DOHH2 (cell line): ENCODE measurements at regions not wholly inside any gene's neighbourhood (a gene's known extent, or its start where the extent isn't known, plus 50 kb on each side); places are given as distances from the start of the nearest gene placed in this dataset.

Experiments used
- H3F3A ChIP-seq: fragments of 200-600 bp; sonication (generic), shearing (Covaris generic); 2 replicates; pipeline ENCODE4 v1.6.0; 2016; ENCODE audit warnings: antibody characterized with exemption, mild to moderate bottlenecking; ENCODE audit not compliant: control insufficient read depth, insufficient read depth
- H3K27ac ChIP-seq: fragments of 200-600 bp; sonication (generic); 2 replicates; pipeline ENCODE4 v1.5.1; 2014; ENCODE audit warnings: low read depth, mild to moderate bottlenecking, low read length, moderate library complexity
- H3K27me3 ChIP-seq: fragments of 200-600 bp; sonication (generic); 2 replicates; pipeline ENCODE4 v1.6.1; 2014; ENCODE audit warnings: mild to moderate bottlenecking, low read length, mixed read lengths; ENCODE audit not compliant: control insufficient read depth
- H3K36me3 ChIP-seq: fragments of 200-600 bp; sonication (generic); 2 replicates; pipeline ENCODE4 v1.6.1; 2014; ENCODE audit warnings: mild to moderate bottlenecking, low read length, moderate library complexity, mixed read lengths; ENCODE audit not compliant: control insufficient read depth
- H3K4me1 ChIP-seq: fragments of 200-600 bp; sonication (generic); 2 replicates; pipeline ENCODE4 v1.6.1; 2014; ENCODE audit warnings: mild to moderate bottlenecking, low read length, mixed read lengths; ENCODE audit not compliant: control insufficient read depth
- H3K4me2 ChIP-seq: fragments of 200-600 bp; sonication (generic); 2 replicates; pipeline ENCODE4 v1.6.0; 2014; ENCODE audit warnings: mild to moderate bottlenecking, low read length, moderate library complexity
- H3K4me3 ChIP-seq: fragments of 200-600 bp; sonication (generic); 2 replicates; pipeline ENCODE4 v1.5.1; 2014; ENCODE audit warnings: mild to moderate bottlenecking, low read length, mixed read lengths
- H3K79me2 ChIP-seq: fragments of 200-600 bp; sonication (generic); 2 replicates; pipeline ENCODE4 v1.6.1; 2014; ENCODE audit warnings: mild to moderate bottlenecking, low read length, mixed read lengths; ENCODE audit not compliant: control insufficient read depth
- H3K9me2 ChIP-seq: fragments of 200-600 bp; sonication (generic); replicated peaks from 2 replicates; pipeline ENCODE4 v1.6.1; 2014; ENCODE audit warnings: mild to moderate bottlenecking, low read length, mixed read lengths; ENCODE audit not compliant: control insufficient read depth
- H3K9me3 ChIP-seq: fragments of 200-600 bp; sonication (generic); 2 replicates; pipeline ENCODE4 v1.6.1; 2014; ENCODE audit warnings: antibody characterized with exemption, low read length, mixed read lengths; ENCODE audit not compliant: control insufficient read depth, insufficient read depth
- H4K20me1 ChIP-seq: fragments of 200-600 bp; sonication (generic); 2 replicates; pipeline ENCODE4 v1.6.0; 2014; ENCODE audit warnings: low read depth, mild to moderate bottlenecking, antibody characterized with exemption, low read length, moderate library complexity; ENCODE audit not compliant: control insufficient read depth, insufficient read depth
- CTCF ChIP-seq: fragments of 200-600 bp; sonication (generic); IDR thresholded peaks from one replicate; pipeline ENCODE4 v1.5.1; 2014; ENCODE audit warnings: antibody characterized with exemption, mild to moderate bottlenecking, low read depth, low read length; ENCODE audit not compliant: poor library complexity, severe bottlenecking
- EZH2phosphoT487 ChIP-seq: fragments of 200-600 bp; sonication (generic); IDR thresholded peaks from 2 replicates; pipeline ENCODE4 v1.6.1; 2017; ENCODE audit warnings: borderline replicate concordance, mild to moderate bottlenecking, antibody characterized with exemption, low read length, moderate library complexity, mixed read lengths

DNA sequence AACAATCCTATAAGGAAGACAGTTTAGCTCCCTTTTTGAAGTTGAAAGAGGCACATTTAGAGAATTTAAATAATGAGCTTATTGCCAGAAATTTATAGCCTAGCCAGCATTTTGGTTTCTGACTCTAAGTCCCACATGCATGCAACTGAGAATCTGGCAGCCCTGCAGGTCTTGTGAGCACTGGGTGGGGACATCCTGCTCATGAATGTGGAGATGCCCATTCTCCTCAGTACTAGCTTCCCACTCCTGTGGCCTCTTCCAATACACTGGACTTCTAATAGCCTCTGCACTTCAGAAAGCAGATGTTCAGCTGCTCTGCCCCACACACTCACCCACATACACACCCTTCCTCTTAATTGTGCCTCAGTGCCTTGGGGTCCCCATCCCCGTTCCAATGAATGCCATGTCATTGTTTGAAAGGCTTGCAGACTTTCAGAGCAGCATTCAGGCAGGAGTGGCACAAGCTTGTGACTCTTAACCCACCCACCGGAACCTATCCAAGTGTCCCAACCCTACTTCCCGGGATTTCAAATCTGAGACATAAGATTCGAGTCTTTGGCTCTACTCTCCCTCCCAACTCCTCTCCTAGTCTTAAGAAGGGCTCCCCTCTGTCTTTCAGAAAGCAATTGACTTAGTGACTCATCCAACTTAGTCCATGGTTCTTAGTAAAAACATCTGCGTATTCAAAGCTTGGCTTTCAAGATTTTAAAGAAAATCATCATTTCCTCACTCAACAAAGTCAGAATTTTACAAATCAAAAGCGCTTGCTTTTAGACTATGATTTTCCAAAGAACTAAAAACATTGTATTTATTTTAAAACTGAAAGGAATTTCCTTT is 80.0 kb upstream of the FREM2 start:
- H3K4me2 ChIP-seq = no peak overlapping the region
- TF ChIP-seq CTCF = no peak
- TF ChIP-seq EZH2phosphoT487 = no peak
- no peaks in the 10 kb centered on the region for H3K9me2 ChIP-seq
- no peaks in the 10 kb centered on the region for H3K36me3 ChIP-seq
- no peaks in the 10 kb centered on the region for H3K4me1 ChIP-seq
- no peaks in the 10 kb centered on the region for H3K79me2 ChIP-seq
- H3K9me3 ChIP-seq = no peaks in the 10 kb centered on the region
- H4K20me1 ChIP-seq = no peaks in the 10 kb centered on the region
- H3F3A ChIP-seq = no peaks in the 10 kb centered on the region
- no peaks in the 10 kb centered on the region for H3K27me3 ChIP-seq
- H3K4me3 ChIP-seq = no peak overlapping the region
- no peak overlapping the region for H3K27ac ChIP-seq

DNA sequence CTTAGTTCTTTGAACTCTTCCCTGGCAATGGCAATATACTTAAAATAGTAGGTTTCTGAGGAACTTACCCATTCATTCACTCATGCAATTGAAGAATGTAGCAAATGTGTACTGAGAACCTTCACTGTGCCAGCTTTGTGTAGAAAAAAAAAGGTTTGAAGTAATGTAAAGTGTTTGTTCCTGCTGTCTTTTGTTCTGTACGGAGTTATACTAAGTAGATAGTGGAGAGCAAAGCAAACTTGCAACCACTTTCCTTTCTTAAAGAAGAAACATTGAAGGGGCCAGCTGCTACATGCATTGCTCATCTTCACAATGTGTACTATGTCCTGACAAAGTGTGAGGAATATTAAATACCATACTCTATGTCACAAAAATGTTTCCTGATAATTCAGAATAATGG is 68.9 kb upstream of the FREM2 start:
- H3K4me2 ChIP-seq = no peak overlapping the region
- no peaks in the 10 kb centered on the region for H3K9me2 ChIP-seq
- no peaks in the 10 kb centered on the region for H3K27me3 ChIP-seq
- H3K36me3 ChIP-seq = no peaks in the 10 kb centered on the region
- no peaks in the 10 kb centered on the region for H3F3A ChIP-seq
- no peaks in the 10 kb centered on the region for H3K4me1 ChIP-seq
- H3K9me3 ChIP-seq = no peaks in the 10 kb centered on the region
- no peak overlapping the region for H3K27ac ChIP-seq
- no peaks in the 10 kb centered on the region for H4K20me1 ChIP-seq
- TF ChIP-seq CTCF (no peak), EZH2phosphoT487 (no peak)
- H3K79me2 ChIP-seq = no peaks in the 10 kb centered on the region
- H3K4me3 ChIP-seq = no peak overlapping the region

GRCh38 chr13:38618336-38618735 is 68.5 kb upstream of the FREM2 start:
- H4K20me1 ChIP-seq = no peaks in the 10 kb centered on the region
- no peaks in the 10 kb centered on the region for H3K27me3 ChIP-seq
- no peaks in the 10 kb centered on the region for H3K4me1 ChIP-seq
- no peak overlapping the region for H3K27ac ChIP-seq
- no peak overlapping the region for H3K4me3 ChIP-seq
- no peak overlapping the region for H3K4me2 ChIP-seq
- H3K9me3 ChIP-seq = no peaks in the 10 kb centered on the region
- no peaks in the 10 kb centered on the region for H3F3A ChIP-seq
- H3K79me2 ChIP-seq = no peaks in the 10 kb centered on the region
- H3K9me2 ChIP-seq = no peaks in the 10 kb centered on the region
- TF ChIP-seq CTCF = no peak
- no peak for TF ChIP-seq EZH2phosphoT487
- H3K36me3 ChIP-seq = no peaks in the 10 kb centered on the region
